ENCODE measurements at regions not wholly inside any gene's neighbourhood (a gene's known extent, or its start where the extent isn't known, plus 50 kb on each side); places are given as distances from the start of the nearest gene placed in this dataset.

- DNase-seq, result no peak
Measured at GRCh38 chr3:118408431-118408830, 626.2 kb downstream of the IGSF11 start.

GRCh38 chr3:118412503-118412902 is 622.1 kb downstream of the IGSF11 start:
- DNase-seq, result no peak

GRCh38 chr3:118425272-118425837 is 609.3 kb downstream of the IGSF11 start:
- DNase-seq, result no peak

- no peak for DNase-seq
Measured at GRCh38 chr3:118433825-118434224, 600.8 kb downstream of the IGSF11 start.

- peak; percentile 23 for DNase-seq
Measured at GRCh38 chr3:118435851-118436350, 598.7 kb downstream of the IGSF11 start.

- no peak for DNase-seq
Measured at GRCh38 chr3:118436697-118437262, 597.9 kb downstream of the IGSF11 start.

GRCh38 chr3:118445036-118445435 is 589.6 kb downstream of the IGSF11 start:
- no peak for DNase-seq

GRCh38 chr3:118447339-118447738 is 587.3 kb downstream of the IGSF11 start:
- no peak for DNase-seq

- DNase-seq, result no peak
Measured at GRCh38 chr3:118466795-118467330, 567.8 kb downstream of the IGSF11 start.

GRCh38 chr3:118468801-118469200 is 565.8 kb downstream of the IGSF11 start:
- DNase-seq, result no peak

GRCh38 chr3:118472586-118472985 is 562.1 kb downstream of the IGSF11 start:
- DNase-seq, result no peak

GRCh38 chr3:118473343-118473742 is 561.3 kb downstream of the IGSF11 start:
- DNase-seq, result no peak

GRCh38 chr3:118476885-118477618 is 557.6 kb downstream of the IGSF11 start:
- DNase-seq, result no peak

GRCh38 chr3:118477768-118478167 is 556.9 kb downstream of the IGSF11 start:
- no peak for DNase-seq

- no peak for DNase-seq
Measured at GRCh38 chr3:118478706-118479276, 555.9 kb downstream of the IGSF11 start.

GRCh38 chr3:118479376-118479775 is 555.3 kb downstream of the IGSF11 start:
- DNase-seq, result no peak

- DNase-seq, result no peak
Measured at GRCh38 chr3:118480101-118480860, 554.4 kb downstream of the IGSF11 start.

GRCh38 chr3:118485693-118486092 is 549.0 kb downstream of the IGSF11 start:
- DNase-seq, result no peak

- no peak for DNase-seq
Measured at GRCh38 chr3:118487734-118488133, 546.9 kb downstream of the IGSF11 start.

- DNase-seq, result no peak
Measured at GRCh38 chr3:118488732-118489131, 545.9 kb downstream of the IGSF11 start.

- no peak for DNase-seq
Measured at GRCh38 chr3:118495206-118495605, 539.4 kb downstream of the IGSF11 start.

- no peak for DNase-seq
Measured at GRCh38 chr3:118497274-118497673, 537.4 kb downstream of the IGSF11 start.

- peak; percentile 97 for DNase-seq
Measured at GRCh38 chr3:118501152-118501551, 533.5 kb downstream of the IGSF11 start.

Data from NCI-H1092 treated with DMSO at 0.1 percent for 48 hours (cell line).